HG03378 (cell line): ENCODE measurements at regions not wholly inside any gene's neighbourhood (a gene's known extent, or its start where the extent isn't known, plus 50 kb on each side); places are given as distances from the start of the nearest gene placed in this dataset.
A peak's percentile ranks its signal among the peaks of the same experiment; 100 is the strongest.

Source experiments
- ATAC-seq: cut with Tn5 transposase; IDR thresholded peaks from one replicate; pipeline ENCODE4 v1.9.1; 2021; ENCODE audit warnings: mild to moderate bottlenecking, moderate library complexity; ENCODE audit not compliant: unreplicated experiment

DNA sequence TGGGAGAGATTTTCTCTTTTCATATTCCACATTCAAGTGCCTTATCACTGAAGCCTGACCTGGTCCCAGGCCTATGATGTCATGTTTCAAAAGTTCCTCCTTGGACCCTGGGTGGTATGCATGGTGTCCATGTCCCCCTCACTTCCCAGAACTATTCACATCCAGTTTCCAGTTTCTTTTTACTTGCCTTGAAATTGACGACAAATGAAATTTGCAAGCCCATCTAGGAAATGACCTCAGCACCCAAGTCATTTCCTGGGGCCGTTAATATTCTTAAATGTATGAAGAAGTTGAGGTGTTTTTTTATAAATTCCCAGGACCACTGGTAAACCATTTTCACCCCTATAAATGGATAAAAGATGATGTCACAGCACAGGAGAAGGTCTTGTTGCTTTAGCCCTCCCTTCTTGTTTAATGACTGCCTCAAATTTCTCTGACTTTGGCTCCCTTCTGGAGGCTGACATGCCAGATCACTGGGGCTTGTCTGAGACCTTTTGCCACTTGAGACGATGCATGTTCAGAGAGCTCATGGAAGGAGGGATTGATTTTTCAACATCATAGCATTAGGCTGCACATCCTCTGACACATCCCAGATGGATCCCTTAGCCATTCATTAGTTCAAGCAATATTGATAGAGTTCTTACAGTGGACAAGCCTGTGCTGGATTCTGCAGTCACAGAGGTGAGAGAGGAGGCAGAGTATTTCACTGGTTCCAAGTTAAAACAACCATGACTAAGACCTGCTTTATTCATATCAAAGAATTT, 221.3 kb downstream of the PLPP3 start:
- ATAC-seq, result no peak

DNA sequence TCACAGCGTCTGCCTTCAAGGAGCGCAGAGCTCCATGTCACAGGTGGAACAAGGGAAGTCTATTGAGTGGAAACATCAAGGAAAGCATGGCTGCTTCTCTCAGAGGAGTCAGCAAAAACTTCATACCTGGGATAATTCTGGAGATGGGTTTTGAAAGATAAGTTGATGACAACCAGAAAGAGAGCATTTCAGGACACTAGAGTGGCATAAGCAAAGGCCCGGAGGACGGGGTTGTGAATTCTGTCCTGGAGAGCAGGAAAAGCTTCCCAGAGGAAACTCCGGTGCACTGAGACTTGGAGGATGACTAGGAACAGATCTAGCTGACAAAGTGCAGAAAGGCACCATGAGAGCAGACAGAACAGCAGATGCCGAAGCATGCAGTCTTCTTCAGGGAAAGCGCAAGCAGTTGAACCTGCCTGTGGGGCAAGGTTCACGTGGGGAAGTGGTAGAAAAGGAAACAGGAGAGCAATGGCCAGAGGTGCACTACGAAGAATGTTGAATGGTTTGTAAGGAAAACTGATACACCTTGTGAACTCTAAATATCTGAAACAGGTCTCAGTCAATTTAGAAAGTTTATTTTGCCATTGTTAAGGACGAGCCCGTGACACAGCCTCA, 222.9 kb downstream of the PLPP3 start:
- no peak for ATAC-seq

DNA sequence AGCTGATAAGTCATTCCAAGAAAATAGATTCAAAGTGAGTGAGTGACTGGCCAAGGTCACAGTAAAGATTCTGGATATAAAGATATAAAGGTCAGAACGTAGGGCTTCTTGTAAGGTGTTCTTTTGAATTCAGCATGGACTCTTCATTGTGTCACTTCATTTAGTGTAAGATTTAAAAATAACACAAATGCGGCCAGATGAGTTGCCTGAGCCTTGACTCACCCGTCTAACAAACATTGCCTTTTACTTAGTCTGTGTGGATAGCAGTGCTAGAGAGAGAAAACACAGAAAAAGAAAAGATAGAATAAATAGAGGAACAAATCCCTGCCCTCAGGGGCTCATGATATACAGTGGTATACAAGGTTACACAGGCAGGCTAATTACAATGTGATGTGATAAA, 223.4 kb downstream of the PLPP3 start:
- no peak for ATAC-seq

DNA sequence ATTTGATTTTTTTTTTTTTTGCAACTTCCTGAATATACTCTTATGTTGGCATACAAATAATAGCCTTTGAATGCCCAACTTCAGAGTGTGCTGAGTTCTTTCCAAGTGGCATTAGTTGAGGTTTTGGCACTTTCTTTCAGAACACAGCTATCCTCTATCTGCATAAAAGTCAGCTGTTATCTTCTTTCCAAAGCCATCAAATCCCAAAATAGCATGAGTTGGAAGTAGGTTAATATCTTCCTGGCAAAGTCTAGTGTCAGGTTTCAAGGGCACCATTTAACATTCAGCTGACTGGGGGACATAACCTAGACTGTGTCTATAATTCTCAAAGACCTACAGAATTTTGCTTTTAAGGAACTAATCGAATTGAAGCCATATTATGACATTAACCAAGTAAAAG, 223.9 kb downstream of the PLPP3 start:
- ATAC-seq, result no peak

DNA sequence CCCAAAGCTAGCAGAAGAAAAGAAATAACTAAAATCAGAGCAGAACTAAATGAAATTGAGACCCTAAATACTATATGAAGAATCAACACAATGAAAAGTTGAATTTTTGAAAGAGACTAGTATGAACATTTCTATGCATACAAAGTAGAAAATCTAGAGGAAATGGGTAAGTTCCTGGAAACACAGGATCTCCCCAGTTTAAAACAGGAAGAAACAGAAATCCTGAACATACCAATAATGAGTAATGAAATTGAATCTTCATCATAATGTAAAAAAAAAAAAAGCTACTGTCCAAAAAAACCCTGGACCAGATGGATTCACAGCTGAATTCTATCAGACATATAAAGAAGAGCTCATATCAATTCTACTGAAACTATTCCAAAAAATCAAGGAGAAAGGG, 233.5 kb downstream of the PLPP3 start:
- no peak for ATAC-seq

GRCh38 chr1:56340977-56341376, 238.4 kb downstream of the PLPP3 start:
- ATAC-seq, result no peak

DNA sequence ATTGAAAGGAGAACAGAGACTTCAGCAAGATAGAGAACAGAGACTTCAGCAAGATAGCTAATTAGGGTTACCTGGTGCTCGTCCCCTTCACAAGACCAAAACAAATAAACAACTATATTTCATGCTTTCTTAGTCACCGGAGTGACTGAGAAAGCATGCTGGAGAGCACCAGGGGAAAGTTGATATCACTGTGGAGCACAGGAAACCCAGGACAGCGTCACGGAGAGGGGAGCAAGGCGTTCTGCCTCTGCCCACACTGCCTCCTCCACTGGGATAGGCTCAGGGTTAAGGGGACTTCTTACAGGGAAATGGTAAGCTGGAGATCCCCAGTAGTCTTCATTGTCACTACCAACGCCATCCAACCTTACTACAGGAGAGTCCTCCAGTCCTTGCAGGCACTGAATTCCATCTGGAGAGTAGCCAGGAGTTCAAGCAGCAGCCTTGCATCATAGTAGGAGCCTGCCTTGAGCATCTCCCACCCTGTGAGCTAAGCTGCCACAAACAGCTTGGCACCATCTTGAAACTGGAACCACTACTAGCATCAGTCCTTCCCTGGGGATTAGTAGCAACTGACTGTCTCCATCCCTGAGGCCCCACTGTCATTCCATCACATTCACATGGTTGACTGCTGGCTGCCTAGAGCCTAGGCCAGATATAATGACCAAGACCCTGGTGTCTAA, 239.4 kb downstream of the PLPP3 start:
- no peak for ATAC-seq

- ATAC-seq, result no peak
Observed at GRCh38 chr1:56339093-56339492, 240.3 kb downstream of the PLPP3 start.

DNA sequence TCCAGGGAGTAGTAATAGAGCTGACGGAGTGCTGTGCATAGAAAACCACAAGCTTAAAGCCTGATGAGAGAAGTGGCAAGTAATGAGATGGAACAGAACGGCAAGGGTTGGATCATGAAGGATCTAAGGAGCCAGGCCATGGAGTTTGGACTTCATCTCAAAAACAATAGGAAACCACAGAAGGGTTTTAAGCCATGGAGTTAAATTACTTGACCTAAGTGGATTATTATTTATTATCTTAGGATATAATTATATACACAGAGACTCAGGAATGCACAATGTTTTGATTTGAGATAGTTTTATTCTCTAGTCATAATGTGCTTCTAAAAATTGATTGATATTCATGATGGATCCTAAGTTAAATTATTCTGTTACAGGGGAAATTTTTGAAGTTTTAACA, 242.4 kb downstream of the PLPP3 start:
- no peak for ATAC-seq

- ATAC-seq, result no peak
Observed at GRCh38 chr1:56335394-56335793, 244.0 kb downstream of the PLPP3 start.

GRCh38 chr1:56334047-56334446, 245.3 kb downstream of the PLPP3 start:
- ATAC-seq, result no peak

- ATAC-seq, result no peak
Observed at GRCh38 chr1:56333461-56333860, 245.9 kb downstream of the PLPP3 start.

- ATAC-seq, result no peak
Observed at GRCh38 chr1:56331892-56332567, 247.3 kb downstream of the PLPP3 start.

DNA sequence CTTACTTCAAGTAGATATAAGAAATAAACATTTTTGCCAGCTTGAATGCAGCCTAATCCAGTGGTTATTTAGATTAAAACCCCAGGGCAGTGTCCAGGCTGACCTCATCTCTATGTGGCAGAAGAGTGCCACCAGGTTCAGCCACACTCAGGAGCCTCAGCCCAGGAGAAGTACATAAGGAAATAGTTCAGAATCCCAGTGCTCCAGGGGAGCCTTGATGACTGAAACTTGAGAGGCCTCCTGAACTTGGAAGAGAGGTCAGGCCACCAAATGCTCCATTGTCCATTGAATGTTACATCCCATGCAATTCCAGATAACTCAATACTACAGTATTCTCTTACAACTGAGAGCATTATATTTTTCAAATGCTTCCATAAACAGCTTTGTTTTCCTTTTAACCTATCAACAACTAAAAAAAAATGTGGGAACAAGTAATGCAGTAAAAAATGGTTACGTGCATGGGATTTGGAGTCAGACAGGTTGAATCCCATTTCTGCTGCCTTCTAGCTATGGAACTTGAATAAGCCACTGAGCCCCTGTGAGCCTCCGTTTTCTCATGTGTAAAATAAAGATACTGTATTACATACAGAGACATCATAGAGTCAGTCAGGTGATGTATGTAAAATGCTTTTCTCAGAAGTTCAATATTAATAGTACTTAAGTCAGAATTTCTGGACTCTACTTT, 248.0 kb downstream of the PLPP3 start:
- ATAC-seq, result no peak

DNA sequence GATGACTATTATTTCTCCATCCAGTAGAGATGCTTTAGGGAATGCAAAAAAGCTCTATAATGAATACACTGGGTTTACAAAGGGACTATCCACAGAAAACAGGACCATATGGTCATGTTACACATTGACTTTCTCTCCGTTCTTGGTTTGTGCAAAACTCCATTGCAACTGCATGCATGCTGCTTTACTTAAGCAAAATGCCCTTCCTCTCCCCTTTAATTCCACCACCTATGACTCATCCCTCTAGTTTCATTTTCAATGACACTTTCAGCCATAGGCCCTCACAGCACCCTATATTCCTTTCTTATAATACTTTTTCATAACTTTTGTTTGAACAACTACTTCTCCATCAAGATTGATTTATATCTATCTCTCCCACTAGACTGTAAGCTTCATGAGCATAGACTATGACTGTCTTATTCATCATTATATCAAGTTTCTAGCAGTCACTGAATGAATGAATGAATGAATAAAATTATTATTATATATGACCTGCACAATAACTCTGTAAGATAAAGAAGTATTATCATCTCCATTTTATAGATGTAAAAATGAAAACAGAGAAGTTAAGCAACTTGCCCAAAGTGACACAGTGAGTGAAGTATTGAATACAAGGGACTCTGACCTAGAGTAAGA, 248.9 kb downstream of the PLPP3 start:
- ATAC-seq, result peak; percentile 96

GRCh38 chr1:56329970-56330369, 249.4 kb downstream of the PLPP3 start:
- no peak for ATAC-seq

GRCh38 chr1:56327195-56327594, 252.2 kb downstream of the PLPP3 start:
- ATAC-seq, result no peak

GRCh38 chr1:56326056-56326455, 253.3 kb downstream of the PLPP3 start:
- ATAC-seq, result no peak

- ATAC-seq, result no peak
Observed at GRCh38 chr1:56324504-56324903, 254.9 kb downstream of the PLPP3 start.

GRCh38 chr1:56322211-56322610, 257.2 kb downstream of the PLPP3 start:
- ATAC-seq, result no peak

DNA sequence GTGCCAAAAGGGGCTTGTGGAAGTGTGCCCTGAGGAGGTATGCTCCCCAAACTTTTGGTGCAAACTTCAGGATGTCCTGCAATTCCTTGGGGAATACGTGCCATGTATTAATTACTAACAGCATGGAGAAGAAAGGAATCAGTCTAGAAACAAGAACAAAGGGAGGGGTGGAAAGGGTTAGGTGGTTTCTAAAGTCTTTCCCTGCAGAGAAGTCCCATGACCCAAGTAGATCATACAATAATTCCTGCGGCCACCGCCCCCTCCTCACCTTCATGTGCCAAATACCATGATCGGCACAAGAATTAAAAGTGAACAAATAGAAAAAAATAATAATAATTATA, 258.2 kb downstream of the PLPP3 start:
- ATAC-seq, result no peak
